Spinal cord (tissue), 10 donors: ENCODE measurements at regions not wholly inside any gene's neighbourhood (a gene's known extent, or its start where the extent isn't known, plus 50 kb on each side); places are given as distances from the start of the nearest gene placed in this dataset. TPM values are rescaled to one million over a fixed set of nuclear protein-coding genes. Genes with fewer than 3 reads are reported as not detected.
A peak's percentile ranks its signal among the peaks of the same experiment; 100 is the strongest.

ENCODE experiments used
- DNase-seq, 6 donors: peaks; one replicate each; pipeline versions ENCODE4 v3.0.0 to v3.0.0-alpha.2; 2013 to 2015; ENCODE audit warnings: low spot score in 6 of 6, low read depth in 4 of 6
- H3K27ac ChIP-seq: one replicate; pipeline ENCODE4 v1.5.1; 2013; ENCODE audit warnings: low read depth, low read length, control low read depth
- H3K27me3 ChIP-seq: one replicate; pipeline ENCODE4 v1.6.1; 2013; ENCODE audit warnings: low read length; ENCODE audit not compliant: control insufficient read depth, insufficient read depth
- H3K36me3 ChIP-seq: one replicate; pipeline ENCODE4 v1.6.1; 2013; ENCODE audit warnings: low read length; ENCODE audit not compliant: control insufficient read depth, insufficient read depth
- H3K4me1 ChIP-seq: one replicate; pipeline ENCODE4 v1.6.1; 2013; ENCODE audit warnings: low read length; ENCODE audit not compliant: control insufficient read depth, insufficient read depth
- H3K4me3 ChIP-seq: one replicate; pipeline ENCODE4 v1.5.1; 2013; ENCODE audit warnings: low read depth, low read length, control low read depth
- H3K9me3 ChIP-seq: one replicate; pipeline ENCODE4 v1.6.1; 2013; ENCODE audit warnings: low read length; ENCODE audit not compliant: control insufficient read depth, insufficient read depth
- WGBS: methylation state at CpG from one replicate; pipeline ENCODE4 v1.1.5; 2013; ENCODE audit warnings: missing lambda C conversion rate; ENCODE audit not compliant: insufficient coverage; 5-methylcytosine and 5-hydroxymethylcytosine counted together
- small RNA-seq: library from RNA; depleted of rRNA; stranded (forward); fragments of <200 nt; gene quantifications from one replicate; pipeline ENCODE3, GENCODE V24; 2014; ENCODE audit warnings: low replicate concordance
- donor health status: healthy.

DNA sequence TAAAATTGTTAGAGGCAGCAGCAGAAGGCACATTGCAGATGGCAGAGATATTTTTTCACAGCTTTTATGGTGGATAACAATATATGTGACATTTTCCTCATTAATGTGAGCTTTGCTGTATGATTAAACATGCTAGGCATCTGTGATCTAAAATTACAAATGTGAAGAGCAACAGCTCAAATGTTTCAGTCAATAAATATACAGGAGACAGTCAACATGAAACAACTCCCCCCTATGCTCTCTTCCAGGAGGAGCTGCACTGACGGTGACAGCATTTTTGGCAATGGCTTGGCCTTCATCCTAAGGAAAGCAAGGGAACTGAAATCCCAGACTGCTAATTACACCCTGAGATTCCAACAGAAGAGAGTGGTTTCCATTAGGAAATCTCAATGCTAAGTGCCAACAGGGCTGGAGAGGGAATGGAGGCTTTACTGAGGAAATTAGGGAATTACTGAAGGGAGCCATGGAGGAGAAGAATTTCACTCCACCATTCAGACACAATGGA lies 51.4 kb upstream of the GRB10 start:
- Histone ChIP-seq H3K27ac (no peak overlapping the region), H3K4me3 (no peak overlapping the region), H3K27me3 (no peaks in the 10 kb centered on the region), H3K4me1 (no peaks in the 10 kb centered on the region), H3K36me3 (no peaks in the 10 kb centered on the region), H3K9me3 (no peaks in the 10 kb centered on the region)
- no CpG with 5 or more reads among the region's 1 CpG for WGBS
- peak in 2 of 6 donors; percentile 35 to 88 for DNase-seq

DNA sequence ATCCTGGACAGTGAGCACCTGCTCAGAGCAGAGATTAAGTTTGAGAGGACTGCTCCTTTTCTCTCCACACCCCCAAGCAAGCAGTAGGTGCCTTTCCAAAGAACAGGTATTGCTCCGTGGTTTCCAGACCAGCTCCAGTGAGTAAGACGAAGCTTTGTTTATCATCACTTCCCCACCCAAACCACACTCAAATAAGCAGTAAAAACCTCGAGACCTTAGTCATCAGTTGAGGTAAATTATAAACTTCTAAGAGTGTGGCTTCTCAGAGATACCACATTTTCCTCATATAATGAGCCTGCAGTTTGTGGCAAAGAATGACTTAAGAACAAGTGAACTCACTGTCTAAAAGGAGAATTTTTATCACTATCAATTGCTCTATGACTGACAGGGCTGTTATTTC lies 50.0 kb upstream of the GRB10 start:
- no peak overlapping the region for H3K27ac ChIP-seq
- no peaks in the 10 kb centered on the region for H3K4me1 ChIP-seq
- no peak for DNase-seq
- no CpG with 5 or more reads among the region's 3 CpGs for WGBS
- H3K4me3 ChIP-seq, result no peak overlapping the region
- H3K27me3 ChIP-seq, result no peaks in the 10 kb centered on the region
- no peaks in the 10 kb centered on the region for H3K36me3 ChIP-seq
- H3K9me3 ChIP-seq, result no peaks in the 10 kb centered on the region

Small RNA genes lying in the stretch of these regions (small RNA-seq; reads per million reads assigned to genes)
- not detected for gene AC009296.1
- not detected for gene RF00394
